ENCODE measurements at regions not wholly inside any gene's neighbourhood (a gene's known extent, or its start where the extent isn't known, plus 50 kb on each side); places are given as distances from the start of the nearest gene placed in this dataset.

- TF ChIP-seq CTCF (IDR thresholded peaks at IDR 0.05) (no peak), POLR2A (IDR thresholded peaks at IDR 0.05) (no peak)
These were observed 87.6 kb upstream of the TBC1D3K start for GRCh38 chr17:37836593-37836992.

Measured in uterus (tissue), 2 donors.